Activated CD8-positive, alpha-beta memory T cell treated with anti-CD3 and anti-CD28 coated beads, Interleukin-2, amount 50 U/mL, for 1 hour (primary cell): ENCODE measurements at regions not wholly inside any gene's neighbourhood (a gene's known extent, or its start where the extent isn't known, plus 50 kb on each side); places are given as distances from the start of the nearest gene placed in this dataset.
"Not testable (repeated sequence)": the region's sequence is repeated elsewhere in the genome, so short reads cannot be mapped to it uniquely, and the experiment has no call there.

Experiments used
- DNase-seq: peaks from one replicate; pipeline ENCODE4 v3.0.0-alpha.2; 2020; ENCODE audit errors: extremely low read depth

DNA sequence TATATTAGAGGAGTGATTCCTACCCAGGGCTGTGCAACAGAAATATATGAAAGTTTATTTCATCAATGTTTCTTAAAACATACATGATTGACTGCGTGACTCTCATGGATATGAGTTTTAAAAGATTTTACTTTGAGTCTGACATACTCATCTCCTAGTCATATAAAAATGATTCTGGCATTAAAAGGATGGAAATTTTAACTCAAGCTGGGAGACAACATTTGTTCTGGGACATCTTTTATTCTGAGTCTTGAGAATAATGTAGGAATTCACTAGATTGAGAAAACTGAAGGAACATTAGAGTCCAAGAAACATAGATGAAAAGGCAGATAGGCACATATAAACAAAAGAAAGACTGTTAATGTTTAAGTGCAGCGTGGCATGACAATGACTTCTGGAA is 649.6 kb downstream of the SPRY1 start:
- DNase-seq: no peak

DNA sequence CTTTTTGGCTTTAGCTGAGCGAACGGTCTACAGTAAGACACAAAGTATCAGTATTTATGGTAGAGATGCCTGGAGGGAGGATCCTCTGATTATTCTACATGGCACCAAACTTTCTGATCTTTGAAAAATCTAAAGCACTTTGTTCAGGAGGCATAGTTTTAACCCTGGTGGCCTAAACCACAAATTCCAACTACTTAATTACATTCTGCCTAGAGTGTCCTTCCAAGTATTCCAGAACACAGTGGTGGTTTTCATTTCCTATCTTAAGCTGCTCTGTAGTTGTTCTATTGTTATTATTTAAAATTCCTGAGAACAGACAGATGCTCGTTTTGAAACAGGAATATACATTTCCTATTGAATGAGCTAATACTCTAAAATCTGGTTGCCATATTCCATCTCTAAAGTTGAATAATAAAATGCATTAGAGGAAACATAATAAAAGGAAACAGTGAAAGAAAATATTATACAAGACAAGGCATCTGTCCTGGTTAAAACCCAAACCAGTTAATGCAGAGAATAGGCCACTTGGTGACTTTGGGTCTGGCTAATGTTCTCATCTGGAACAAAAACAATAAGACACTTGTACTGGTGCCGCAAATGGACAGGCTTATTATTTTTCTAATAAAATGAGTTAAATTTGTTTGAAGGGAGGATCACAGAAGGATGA is 657.4 kb downstream of the SPRY1 start:
- DNase-seq: no peak

GRCh38 chr4:124055336-124055735 is 657.2 kb downstream of the ANKRD50 start:
- no peak for DNase-seq

DNA sequence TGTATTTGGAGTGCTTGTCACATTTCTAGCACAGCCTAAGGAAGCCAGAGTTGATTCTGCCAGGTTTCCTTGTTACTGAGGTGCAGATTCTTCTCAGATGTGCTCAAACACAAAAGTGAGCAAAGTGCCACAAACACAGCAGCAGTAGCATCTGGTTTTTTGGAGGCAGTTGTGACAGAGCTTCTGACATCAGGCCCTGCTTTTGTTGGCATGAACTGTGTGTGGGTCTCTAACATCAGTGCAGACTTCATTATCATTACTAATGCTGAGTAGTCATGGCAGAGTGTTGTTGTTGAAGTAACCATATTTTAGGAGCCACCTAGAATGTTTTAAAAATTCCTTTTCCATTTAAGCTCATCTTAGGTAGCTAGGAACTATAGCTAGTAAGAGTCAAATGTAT is 656.6 kb downstream of the ANKRD50 start:
- no peak for DNase-seq

- no peak for DNase-seq
Measured at GRCh38 chr4:124060261-124060918, 652.1 kb downstream of the ANKRD50 start.

DNA sequence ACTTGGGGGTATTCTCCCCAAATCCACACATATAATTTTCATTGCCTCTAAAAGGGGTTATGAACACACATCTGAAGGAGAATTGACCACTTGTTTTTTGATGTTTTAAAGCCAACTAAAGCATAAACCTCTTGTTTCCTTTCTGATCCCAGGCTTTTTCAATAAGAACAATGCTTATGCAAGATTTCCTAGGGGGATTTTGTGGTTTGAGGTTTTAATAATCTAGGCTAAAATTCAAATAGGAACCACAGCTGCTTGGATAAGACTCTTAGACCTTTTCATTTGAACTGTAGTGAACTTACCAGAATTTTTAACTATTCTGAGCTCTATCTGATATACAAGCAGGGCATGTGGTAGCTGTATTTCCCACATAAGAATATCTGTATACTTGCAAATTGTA is 651.1 kb downstream of the ANKRD50 start:
- DNase-seq: no peak

DNA sequence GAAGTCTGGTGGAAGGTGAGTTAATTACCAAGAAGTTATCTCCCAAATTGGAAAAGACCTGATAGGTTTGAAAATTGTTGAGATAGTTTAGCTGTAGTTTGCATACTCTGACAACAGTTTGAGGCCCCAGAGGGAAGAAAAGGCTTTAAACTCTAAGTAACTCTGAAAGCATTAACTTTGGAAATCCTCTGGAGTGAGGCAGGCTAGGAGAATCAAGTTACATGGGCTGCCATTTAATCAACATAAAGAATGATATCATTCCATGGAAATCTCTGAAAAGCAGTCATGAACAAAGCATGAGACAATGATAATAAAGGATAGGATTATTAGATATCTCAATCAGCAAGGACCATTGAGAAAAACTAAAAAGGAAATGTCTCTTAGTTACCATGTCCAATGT is 647.1 kb downstream of the ANKRD50 start:
- DNase-seq: no peak

DNA sequence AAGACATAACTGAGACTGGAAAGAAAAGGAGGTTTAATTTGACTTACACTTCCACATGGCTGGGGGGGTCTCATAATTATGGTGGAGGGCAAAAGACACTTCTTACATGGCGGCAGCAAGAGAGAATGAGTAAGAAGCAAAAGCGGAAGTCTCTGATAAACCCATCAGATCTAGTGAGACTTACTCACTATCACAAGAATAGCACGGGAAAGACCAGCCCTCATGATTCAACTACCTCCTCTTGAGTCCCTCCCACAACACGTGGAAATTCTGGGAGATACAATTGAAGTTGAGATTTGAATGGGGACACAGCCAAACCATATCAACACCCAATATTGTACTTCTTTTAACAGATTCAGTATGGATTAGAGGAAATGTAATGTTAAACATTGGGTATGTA is 646.6 kb downstream of the ANKRD50 start:
- DNase-seq: no peak

DNA sequence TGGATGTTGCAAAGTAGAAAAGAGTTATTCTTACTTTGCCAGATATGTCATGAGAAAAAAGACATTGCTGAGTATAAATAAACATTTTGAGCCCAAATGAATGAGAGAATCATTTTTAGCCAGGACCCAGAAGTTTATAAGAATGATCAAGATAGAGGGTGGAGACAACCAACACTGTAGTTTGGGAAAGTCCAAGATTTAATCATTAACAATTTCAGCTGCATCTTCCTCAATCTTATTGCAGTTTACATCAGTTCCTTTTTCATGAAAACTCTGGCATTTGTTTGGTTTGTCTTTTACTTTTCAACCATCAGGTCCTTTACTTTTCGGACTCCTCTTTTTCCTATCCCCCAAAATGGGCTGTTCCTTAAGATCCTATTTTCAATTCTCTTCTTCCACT is 645.9 kb downstream of the ANKRD50 start:
- DNase-seq: no peak

DNA sequence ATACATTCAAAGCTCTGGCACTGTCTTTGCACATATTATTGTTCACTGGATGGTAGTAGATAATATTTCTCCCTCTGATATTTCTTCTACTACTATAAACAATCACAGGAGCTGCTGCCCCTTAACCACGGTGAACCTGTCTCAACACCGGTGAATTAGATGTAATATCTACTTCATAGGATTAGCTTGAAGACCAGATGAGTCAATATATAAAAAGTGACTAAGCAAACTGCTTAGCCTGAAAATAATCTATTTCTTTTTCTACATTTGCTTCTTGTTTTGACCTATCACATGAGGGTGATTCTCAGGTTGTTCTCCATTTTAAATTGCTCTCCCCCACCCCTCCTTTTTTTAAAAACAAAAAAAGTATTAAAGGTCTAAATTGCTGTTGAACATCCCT is 645.5 kb downstream of the ANKRD50 start:
- DNase-seq: no peak

DNA sequence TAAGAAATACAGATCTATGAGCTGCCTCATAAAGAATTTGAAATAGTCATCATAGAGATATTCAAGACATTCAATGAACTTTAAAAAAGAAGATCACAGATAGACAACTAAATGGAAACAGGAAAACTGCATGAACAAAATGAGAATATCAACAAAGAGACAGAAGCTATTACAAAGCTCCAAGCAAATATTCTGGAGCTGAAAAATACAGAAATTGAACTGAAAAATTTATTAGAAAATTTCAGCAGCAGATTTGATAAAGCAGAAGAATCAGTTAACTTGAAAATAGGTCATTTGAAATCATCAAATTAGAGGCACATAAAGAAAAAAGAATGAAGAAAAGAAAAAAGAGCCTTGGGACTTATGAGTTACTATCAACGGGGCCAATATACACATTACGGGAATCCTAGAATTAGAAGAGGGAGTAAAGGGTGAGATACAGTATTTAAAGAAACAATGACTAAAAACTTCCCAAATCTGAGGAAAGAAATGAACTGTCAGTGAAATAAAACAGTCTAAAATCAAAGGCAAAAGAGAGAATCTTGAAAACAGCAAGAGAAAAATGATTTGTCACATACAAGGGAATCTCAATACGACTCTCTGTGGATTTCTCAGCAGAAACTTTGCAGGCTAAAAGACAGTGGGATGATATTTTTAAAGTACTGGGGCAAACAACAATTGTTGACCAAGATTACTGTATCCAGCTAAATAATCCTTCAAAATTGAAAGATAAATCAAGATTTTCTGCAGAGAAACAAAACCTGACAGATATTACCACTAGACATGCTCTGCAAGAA is 641.6 kb downstream of the ANKRD50 start:
- DNase-seq: no peak

- not testable (repeated sequence) for DNase-seq
Measured at GRCh38 chr4:124075276-124075675, 637.3 kb downstream of the ANKRD50 start.

DNA sequence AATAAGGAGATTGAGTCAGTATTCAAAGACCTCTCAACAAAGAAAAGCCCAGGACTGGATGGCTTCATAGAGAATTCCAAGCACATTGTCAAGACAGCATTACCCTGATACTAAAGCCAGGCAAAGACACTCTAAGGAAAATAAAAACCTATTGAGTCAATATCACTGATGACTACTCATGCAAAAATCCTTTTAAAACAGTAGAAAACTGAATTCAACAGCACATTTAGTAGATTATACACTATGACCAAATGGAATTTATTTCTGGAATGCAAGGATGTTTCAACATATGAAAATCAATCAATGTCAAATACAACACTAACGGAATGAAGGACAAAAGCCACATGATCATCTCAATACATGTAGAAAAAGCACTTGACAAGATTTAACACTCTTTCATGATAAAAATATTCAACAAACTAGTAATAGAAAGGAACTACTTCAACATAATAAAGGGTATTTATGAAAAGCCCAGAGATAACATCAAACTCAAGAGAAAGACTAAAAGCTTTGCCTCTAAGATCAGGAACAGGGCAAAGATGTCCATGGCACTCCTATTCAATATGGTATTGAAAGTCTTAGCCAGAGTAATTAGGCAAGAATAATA is 633.3 kb downstream of the ANKRD50 start:
- DNase-seq: no peak

DNA sequence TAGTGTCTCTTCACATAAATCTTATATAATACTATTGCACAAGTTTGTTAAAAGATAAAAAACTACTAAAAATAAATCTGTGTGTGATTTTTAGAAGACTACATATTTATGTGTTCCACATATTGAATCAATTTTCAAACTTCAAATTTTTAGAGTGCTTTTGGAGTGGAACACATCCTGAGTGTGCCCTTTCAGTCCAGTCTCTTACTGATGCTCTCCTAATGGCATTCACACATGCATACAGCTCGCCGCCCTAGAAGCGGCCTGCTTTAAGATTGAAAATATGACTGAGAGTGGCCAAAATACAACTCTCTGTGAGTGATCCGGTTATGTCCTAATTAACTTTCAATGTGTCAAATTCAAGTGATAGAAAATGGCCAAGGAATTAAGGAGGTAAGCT is 628.8 kb downstream of the ANKRD50 start:
- DNase-seq: no peak

DNA sequence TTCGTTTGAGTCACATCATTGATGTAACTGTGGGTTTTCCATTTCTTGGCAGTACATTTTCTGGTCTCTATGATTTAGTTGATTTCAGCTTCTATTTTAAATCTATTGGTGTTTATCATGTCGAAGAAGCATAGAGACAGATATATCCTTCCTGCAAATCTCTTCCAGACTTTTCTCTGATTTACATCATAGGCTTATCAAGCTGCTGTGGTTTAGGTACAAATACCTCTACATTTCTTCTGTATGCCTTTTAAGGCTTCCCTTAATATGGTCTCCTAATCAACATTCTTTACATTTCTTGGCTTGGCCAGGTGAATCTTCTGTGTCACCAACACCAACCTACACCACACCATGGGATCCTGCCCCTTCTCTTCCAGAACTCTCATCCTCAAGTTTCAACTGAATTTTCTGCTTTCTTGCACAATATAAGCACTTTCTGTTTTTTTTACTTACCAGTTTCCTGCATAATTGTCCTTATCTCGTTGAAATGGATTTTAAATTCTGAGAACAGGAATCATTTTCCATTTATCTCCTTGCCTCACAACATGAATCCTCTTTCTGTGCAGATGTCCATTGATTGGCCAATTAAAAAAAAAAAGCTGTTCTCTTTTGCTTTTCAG is 626.9 kb downstream of the ANKRD50 start:
- DNase-seq: no peak

DNA sequence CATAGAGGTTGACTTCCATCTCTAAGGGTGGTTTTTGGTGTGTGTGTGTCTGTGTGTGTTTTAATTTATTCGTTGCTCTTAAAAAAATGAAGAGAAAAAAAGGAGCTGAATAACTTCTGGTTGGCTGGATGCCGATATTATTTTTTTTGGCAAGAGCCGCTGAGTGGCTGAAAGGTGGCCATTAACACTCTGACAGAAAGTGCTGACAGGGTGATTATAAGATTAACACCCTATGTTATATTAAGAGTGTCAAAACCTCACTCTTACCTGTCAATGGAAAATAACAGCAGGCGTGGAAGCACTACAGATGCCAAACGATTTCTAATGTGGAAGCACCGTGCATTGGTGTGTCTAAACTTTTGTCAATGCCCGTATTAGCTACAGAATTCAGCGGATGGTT is 622.5 kb downstream of the ANKRD50 start:
- DNase-seq: no peak

DNA sequence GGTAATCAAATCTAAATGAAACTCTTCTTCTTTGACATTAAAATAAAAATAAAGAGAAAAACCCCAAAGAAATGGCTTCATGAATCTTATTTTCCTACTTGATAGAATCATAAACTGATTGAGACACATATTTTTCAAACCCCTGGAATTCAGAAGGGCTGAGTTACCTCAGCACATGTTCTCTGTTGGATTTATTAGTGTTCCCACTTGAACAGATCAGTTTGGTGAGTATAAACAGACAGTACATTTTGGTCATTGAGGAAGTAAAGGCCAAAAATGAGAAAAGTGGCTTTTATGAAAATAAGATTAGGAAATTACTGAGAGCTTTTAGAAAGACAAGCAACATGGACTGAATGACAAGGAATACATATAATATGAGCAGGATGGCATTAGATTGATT is 620.4 kb downstream of the ANKRD50 start:
- DNase-seq: no peak

GRCh38 chr4:124092541-124092984 is 620.0 kb downstream of the ANKRD50 start:
- no peak for DNase-seq

DNA sequence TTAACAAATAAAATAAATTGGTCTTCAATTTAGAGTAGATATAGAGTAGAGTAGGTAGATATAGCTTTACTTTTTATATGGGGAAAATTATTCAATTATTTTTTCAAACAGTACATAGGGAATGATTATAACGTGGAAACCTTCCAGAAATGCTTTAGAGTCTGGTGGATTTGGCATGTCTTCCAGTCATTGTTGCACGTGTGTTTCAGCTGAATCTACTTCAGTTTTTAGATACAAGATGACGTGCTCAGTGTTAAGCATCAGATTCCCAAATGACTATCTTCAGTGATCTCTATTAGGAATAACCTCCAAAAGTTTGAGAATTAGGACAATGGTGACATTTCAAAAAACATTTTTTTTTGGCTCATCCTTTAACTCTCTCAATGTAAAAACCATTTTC is 616.9 kb downstream of the ANKRD50 start:
- DNase-seq: no peak

GRCh38 chr4:124096290-124096689 is 616.2 kb downstream of the ANKRD50 start:
- DNase-seq: no peak

- DNase-seq: no peak
Measured at GRCh38 chr4:124097447-124097846, 615.1 kb downstream of the ANKRD50 start.

DNA sequence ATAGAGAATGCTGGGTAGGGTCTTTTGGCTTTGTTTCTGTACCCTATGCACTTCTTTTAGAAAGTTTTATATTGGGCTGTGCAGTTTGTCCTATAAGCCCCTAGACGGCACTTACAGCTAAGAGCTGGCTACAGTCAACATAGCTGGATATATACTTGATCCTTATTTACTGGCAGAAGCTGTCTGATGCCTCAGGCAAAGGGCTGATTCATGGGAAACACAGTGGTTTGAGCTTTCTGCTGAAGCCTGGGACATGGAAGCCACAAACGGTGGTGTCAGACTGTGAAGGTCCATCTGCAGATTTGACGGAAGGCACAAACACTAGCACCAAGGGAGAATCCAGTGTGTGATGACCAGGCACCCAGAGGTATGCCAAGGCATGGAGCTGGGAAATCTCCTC is 608.4 kb downstream of the ANKRD50 start:
- DNase-seq: no peak
